ENCODE measurements at regions not wholly inside any gene's neighbourhood (a gene's known extent, or its start where the extent isn't known, plus 50 kb on each side); places are given as distances from the start of the nearest gene placed in this dataset.

DNA sequence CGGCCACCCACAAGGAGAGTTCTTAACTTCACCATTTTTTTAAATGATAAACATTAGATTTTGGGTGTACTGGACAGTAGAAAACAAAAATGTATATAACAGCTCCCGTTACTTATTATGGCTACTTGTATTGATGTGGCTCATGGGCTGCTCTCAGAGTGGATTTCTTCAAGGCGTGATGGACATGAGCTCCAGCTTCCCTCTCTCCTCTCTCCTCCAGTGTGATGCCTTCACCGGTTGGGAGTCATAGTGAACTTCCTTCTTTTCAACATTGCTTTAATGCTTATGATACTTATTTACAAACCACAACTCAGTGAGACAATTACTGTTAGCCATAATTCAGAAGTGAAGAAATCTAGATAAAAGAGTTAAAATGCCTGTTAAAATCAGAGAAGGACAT lies 515.2 kb downstream of the RNF144A start:
- TF ChIP-seq EGR1 (IDR thresholded peaks at IDR 0.05; ENCODE audit: low read depth) (no peak), EZH2 (IDR thresholded peaks at IDR 0.05) (no peak), POLR2A (IDR thresholded peaks at IDR 0.05; ENCODE audit: borderline replicate concordance, extremely low read depth, insufficient read depth, insufficient read length) (no peak), EZH2phosphoT487 (IDR thresholded peaks at IDR 0.05; ENCODE audit: borderline replicate concordance) (no peak)
- TF ChIP-seq, protein P1, sequence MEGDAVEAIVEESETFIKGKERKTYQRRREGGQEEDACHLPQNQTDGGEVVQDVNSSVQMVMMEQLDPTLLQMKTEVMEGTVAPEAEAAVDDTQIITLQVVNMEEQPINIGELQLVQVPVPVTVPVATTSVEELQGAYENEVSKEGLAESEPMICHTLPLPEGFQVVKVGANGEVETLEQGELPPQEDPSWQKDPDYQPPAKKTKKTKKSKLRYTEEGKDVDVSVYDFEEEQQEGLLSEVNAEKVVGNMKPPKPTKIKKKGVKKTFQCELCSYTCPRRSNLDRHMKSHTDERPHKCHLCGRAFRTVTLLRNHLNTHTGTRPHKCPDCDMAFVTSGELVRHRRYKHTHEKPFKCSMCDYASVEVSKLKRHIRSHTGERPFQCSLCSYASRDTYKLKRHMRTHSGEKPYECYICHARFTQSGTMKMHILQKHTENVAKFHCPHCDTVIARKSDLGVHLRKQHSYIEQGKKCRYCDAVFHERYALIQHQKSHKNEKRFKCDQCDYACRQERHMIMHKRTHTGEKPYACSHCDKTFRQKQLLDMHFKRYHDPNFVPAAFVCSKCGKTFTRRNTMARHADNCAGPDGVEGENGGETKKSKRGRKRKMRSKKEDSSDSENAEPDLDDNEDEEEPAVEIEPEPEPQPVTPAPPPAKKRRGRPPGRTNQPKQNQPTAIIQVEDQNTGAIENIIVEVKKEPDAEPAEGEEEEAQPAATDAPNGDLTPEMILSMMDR (IDR thresholded peaks at IDR 0.05 in 2 of 3, conservative IDR thresholded peaks at IDR 0.05 in 1 of 3; ENCODE audit: borderline replicate concordance in 1 of 3, insufficient read depth in 1 of 3, low read depth in 2 of 3, low read length in 2 of 3): no peak
- TF ChIP-seq, protein P2, sequence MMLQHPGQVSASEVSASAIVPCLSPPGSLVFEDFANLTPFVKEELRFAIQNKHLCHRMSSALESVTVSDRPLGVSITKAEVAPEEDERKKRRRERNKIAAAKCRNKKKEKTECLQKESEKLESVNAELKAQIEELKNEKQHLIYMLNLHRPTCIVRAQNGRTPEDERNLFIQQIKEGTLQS (IDR thresholded peaks at IDR 0.05): no peak
